HEK293T (cell line): ENCODE measurements at regions not wholly inside any gene's neighbourhood (a gene's known extent, or its start where the extent isn't known, plus 50 kb on each side); places are given as distances from the start of the nearest gene placed in this dataset.

Experiments used
- CTCF ChIA-PET: fragments of 350-600 bp; formaldehyde crosslinking; extraction: SDS; loops from one replicate; lab custom pipeline; 2021; ENCODE audit warnings: antibody characterized with exemption, inconsistent platforms; lab: Yijun Ruan, JAX
- POLR2A ChIA-PET: fragments of 350-600 bp; formaldehyde crosslinking; extraction: SDS; loops from one replicate; lab custom pipeline; 2020; ENCODE audit warnings: antibody characterized with exemption, inconsistent platforms; lab: Yijun Ruan, JAX
- DNase-seq: peaks from one replicate; pipeline ENCODE4 v3.0.0; 2012; ENCODE audit warnings: mixed read lengths; ENCODE audit errors: extremely low spot score
- ARNT ChIP-seq: fragments of 450-650 bp; IDR thresholded peaks from 2 replicates; pipeline ENCODE4 v1.6.1; 2017; ENCODE audit warnings: mild to moderate bottlenecking
- BHLHE40 ChIP-seq: fragments of 450-650 bp; IDR thresholded peaks from 2 replicates; pipeline ENCODE4 v1.6.1; 2016; ENCODE audit warnings: mild to moderate bottlenecking, moderate library complexity, borderline replicate concordance
- CTBP1 ChIP-seq: fragments of 450-650 bp; IDR thresholded peaks from 2 replicates; pipeline ENCODE4 v1.6.1; 2016; ENCODE audit warnings: borderline replicate concordance
- ELF4 ChIP-seq: fragments of 450-650 bp; IDR thresholded peaks from 2 replicates; pipeline ENCODE4 v1.6.1; 2017; ENCODE audit warnings: antibody characterized with exemption
- FOXA1 ChIP-seq: fragments of 450-650 bp; IDR thresholded peaks from 2 replicates; pipeline ENCODE4 v1.6.1; 2016; ENCODE audit warnings: mild to moderate bottlenecking
- FOXK2 ChIP-seq: fragments of 450-650 bp; IDR thresholded peaks from 2 replicates; pipeline ENCODE4 v1.6.1; 2016; ENCODE audit warnings: mild to moderate bottlenecking
- FOXM1 ChIP-seq: fragments of 450-650 bp; IDR thresholded peaks from 2 replicates; pipeline ENCODE4 v1.6.1; 2017; ENCODE audit warnings: mild to moderate bottlenecking, borderline replicate concordance
- HDGF ChIP-seq: fragments of 450-650 bp; IDR thresholded peaks from 2 replicates; pipeline ENCODE4 v1.6.1; 2017; ENCODE audit warnings: antibody characterized with exemption, borderline replicate concordance
- L3MBTL2 ChIP-seq: fragments of 450-650 bp; conservative IDR thresholded peaks from 2 replicates; pipeline ENCODE4 v1.6.1; 2016; ENCODE audit warnings: mild to moderate bottlenecking
- LEF1 ChIP-seq: fragments of 450-650 bp; IDR thresholded peaks from 2 replicates; pipeline ENCODE4 v1.6.1; 2017; ENCODE audit warnings: mild to moderate bottlenecking, borderline replicate concordance
- NFRKB ChIP-seq: fragments of 450-650 bp; IDR thresholded peaks from 2 replicates; pipeline ENCODE4 v1.6.1; 2016; ENCODE audit warnings: mild to moderate bottlenecking, moderate library complexity
- PKNOX1 ChIP-seq: fragments of 450-650 bp; IDR thresholded peaks from 2 replicates; pipeline ENCODE4 v1.6.1; 2016
- SP1 ChIP-seq: fragments of 450-650 bp; IDR thresholded peaks from 2 replicates; pipeline ENCODE4 v1.6.1; 2017
- SUZ12 ChIP-seq: fragments of 450-650 bp; IDR thresholded peaks from 2 replicates; pipeline ENCODE4 v1.6.1; 2016; ENCODE audit warnings: mild to moderate bottlenecking
- TARDBP ChIP-seq: fragments of 450-650 bp; IDR thresholded peaks from 2 replicates; pipeline ENCODE4 v1.6.1; 2016
- ZNF384 ChIP-seq: fragments of 450-650 bp; IDR thresholded peaks from 2 replicates; pipeline ENCODE4 v1.6.1; 2016

GRCh38 chr6:170018422-170018935 is 267.1 kb downstream of the ERMARD start:
- POLR2A ChIA-PET, result no interaction called here
- CTCF ChIA-PET, result no interaction called here
- DNase-seq, result no peak

GRCh38 chr6:170017603-170018320 is 266.3 kb downstream of the ERMARD start:
- DNase-seq, result no peak
- CTCF ChIA-PET, result interaction anchor here (0.6 kb wide), 1 partner anchor 275 kb away, joined by 4 read pairs; no protein-coding TSS in a partner anchor
- POLR2A ChIA-PET, result no interaction called here
- TF ChIP-seq LEF1, result no peak
- no peak for TF ChIP-seq SUZ12
- TF ChIP-seq FOXA1, result no peak
- no peak for TF ChIP-seq PKNOX1
- no peak for TF ChIP-seq L3MBTL2
- no peak for TF ChIP-seq NFRKB
- no peak for TF ChIP-seq FOXM1
- no peak for TF ChIP-seq SP1
- TF ChIP-seq HDGF, result no peak
- TF ChIP-seq CTBP1, result no peak
- no peak for TF ChIP-seq BHLHE40
- no peak for TF ChIP-seq ZNF384
- TF ChIP-seq ARNT, result no peak
- no peak for TF ChIP-seq FOXK2
- no peak for TF ChIP-seq TARDBP
- TF ChIP-seq ELF4, result no peak

More at GRCh38 chr6:170018422-170018935, 267.1 kb downstream of the ERMARD start:
- TF ChIP-seq NFRKB (no peak), L3MBTL2 (no peak), TARDBP (no peak), ELF4 (no peak), ARNT (no peak), SUZ12 (no peak), FOXM1 (no peak), ZNF384 (no peak), LEF1 (no peak), FOXA1 (no peak), BHLHE40 (no peak), FOXK2 (no peak), HDGF (no peak), CTBP1 (no peak), SP1 (no peak), PKNOX1 (no peak)

GRCh38 chr6:170013815-170014214 is 262.4 kb downstream of the ERMARD start:
- DNase-seq, result no peak
- CTCF ChIA-PET, result no interaction called here
- TF ChIP-seq CTBP1 (no peak), ELF4 (no peak), SUZ12 (no peak), L3MBTL2 (no peak), LEF1 (no peak), FOXA1 (no peak), SP1 (no peak), TARDBP (no peak), FOXK2 (no peak), ARNT (no peak), ZNF384 (no peak)
- POLR2A ChIA-PET, result no interaction called here

GRCh38 chr6:170012037-170012330 is 260.6 kb downstream of the ERMARD start:
- CTCF ChIA-PET, result no interaction called here
- POLR2A ChIA-PET, result no interaction called here
- TF ChIP-seq CTBP1 (no peak), PKNOX1 (no peak), ZNF384 (no peak), TARDBP (no peak), FOXA1 (no peak), FOXM1 (no peak), NFRKB (no peak), SP1 (no peak), BHLHE40 (no peak), ELF4 (no peak), HDGF (no peak)
- DNase-seq, result no peak

GRCh38 chr6:170011204-170012036 is 260.0 kb downstream of the ERMARD start:
- no peak for DNase-seq
- TF ChIP-seq FOXK2 (no peak), FOXA1 (no peak), ZNF384 (no peak), TARDBP (no peak), NFRKB (no peak)
- POLR2A ChIA-PET, result no interaction called here
- CTCF ChIA-PET, result no interaction called here

- ChIA-PET CTCF (no interaction called here), POLR2A (no interaction called here)
Measured at GRCh38 chr6:170010665-170011203, 259.3 kb downstream of the ERMARD start.

More at GRCh38 chr6:170010665-170011203, 259.3 kb downstream of the ERMARD start:
- no peak for TF ChIP-seq NFRKB
- no peak for TF ChIP-seq LEF1
- no peak for DNase-seq
